ENCODE measurements at regions not wholly inside any gene's neighbourhood (a gene's known extent, or its start where the extent isn't known, plus 50 kb on each side); places are given as distances from the start of the nearest gene placed in this dataset.

- ChIA-PET POLR2A (ENCODE audit: partially characterized antibody) (interaction anchor here (1.1 kb wide), 2 partner anchors 15 to 33 kb away, joined by 3 read pairs; no protein-coding TSS in a partner anchor), CTCF (ENCODE audit: partially characterized antibody) (interaction anchor here (1.0 to 1.6 kb wide), 3 partner anchors 10 to 28 kb away, joined by 3 to 8 read pairs (median 3); no protein-coding TSS in a partner anchor)
- H3K18ac ChIP-seq (ENCODE audit: extremely low read depth, low read length): no peak overlapping the region
- TF ChIP-seq KDM5A (IDR thresholded peaks at IDR 0.05; ENCODE audit: low read length) (no peak), SAP30 (IDR thresholded peaks at IDR 0.05; ENCODE audit: insufficient read depth, insufficient replicate concordance, low read length) (no peak), NRF1 (IDR thresholded peaks at IDR 0.05; ENCODE audit: low read depth, low read length) (no peak), SIRT6 (IDR thresholded peaks at IDR 0.05; ENCODE audit: low read length) (no peak), SIN3A (conservative IDR thresholded peaks at IDR 0.05 in 1 of 2, IDR thresholded peaks at IDR 0.05 in 1 of 2; ENCODE audit: low read depth in 1 of 2, low read length in 2 of 2) (no peak), EGR1 (IDR thresholded peaks at IDR 0.05; ENCODE audit: borderline replicate concordance, low read depth, low read length) (no peak), JUN (IDR thresholded peaks at IDR 0.05; ENCODE audit: low read depth, low read length) (no peak), SUZ12 (IDR thresholded peaks at IDR 0.05; ENCODE audit: low read length) (no peak), TCF12 (IDR thresholded peaks at IDR 0.05; ENCODE audit: low read depth, low read length) (no peak), MAFK (IDR thresholded peaks at IDR 0.05; ENCODE audit: low read depth, low read length) (no peak), BRCA1 (IDR thresholded peaks at IDR 0.05; ENCODE audit: low read depth, low read length) (no peak), SIX5 (IDR thresholded peaks at IDR 0.05; ENCODE audit: low read depth, low read length) (no peak)
- no peaks in the 10 kb centered on the region for H3K36me3 ChIP-seq (ENCODE audit: control insufficient read depth in 2 of 4, insufficient read depth in 4 of 4, low read length in 3 of 4)
- no peak overlapping the region for H4K91ac ChIP-seq (replicated peaks; ENCODE audit: insufficient read length, low read length)
- 93% methylated on average over 2 of the region's 2 CpGs; no CpG with 5 or more reads in 1 of the 2 experiments for WGBS, 2 experiments (ENCODE audit: extremely low coverage in 1 of 2, insufficient coverage in 1 of 2, insufficient read length in 1 of 2, insufficient replicate concordance in 2 of 2, low coverage in 1 of 2, low lambda C conversion rate in 2 of 2, missing lambda C conversion rate in 1 of 2)
- H3K23me2 ChIP-seq (ENCODE audit: low read depth, low read length): no peaks in the 10 kb centered on the region
- no peak overlapping the region for H3K14ac ChIP-seq (ENCODE audit: insufficient read length)
- no peak overlapping the region for H3K4me2 ChIP-seq (ENCODE audit: insufficient read depth in 1 of 2, low read depth in 2 of 2, low read length in 2 of 2)
- no peak overlapping the region for H2AK5ac ChIP-seq (ENCODE audit: low read depth, low read length)
- H2BK20ac ChIP-seq (ENCODE audit: low read length): no peak overlapping the region
- H3K9ac ChIP-seq (replicated peaks in 1 of 4; ENCODE audit: extremely low read depth in 1 of 4, low read depth in 3 of 4, low read length in 3 of 4): no peak overlapping the region
- H3K56ac ChIP-seq (replicated peaks; ENCODE audit: insufficient read length, low read depth, low read length): no peak overlapping the region
- no peak overlapping the region for H3K4me3 ChIP-seq (ENCODE audit: extremely low read depth in 1 of 4, insufficient read depth in 2 of 4, low read depth in 3 of 4, low read length in 4 of 4)
- no peak overlapping the region for H3K4ac ChIP-seq (replicated peaks; ENCODE audit: insufficient read length, low read depth, low read length)
- H2AFZ ChIP-seq (ENCODE audit: low read length): no peak overlapping the region
- H3K4me1 ChIP-seq (replicated peaks in 1 of 4; ENCODE audit: control insufficient read depth in 3 of 4, insufficient read depth in 4 of 4, low read length in 3 of 4): peaks cover 0 to 3% (median 0%) of the 10 kb centered on the region in 4 experiments; a peak in 1 of 7 replicates
- no peak overlapping the region for H2BK15ac ChIP-seq (ENCODE audit: low read length)
- H2BK120ac ChIP-seq (replicated peaks; ENCODE audit: low read depth, low read length): no peak overlapping the region
- H3K23ac ChIP-seq (ENCODE audit: insufficient read length): no peak overlapping the region
- H2BK5ac ChIP-seq (ENCODE audit: low read depth, low read length): no peak overlapping the region
- no peak overlapping the region for H4K5ac ChIP-seq (ENCODE audit: insufficient read length, low read depth, low read length)
- no peaks in the 10 kb centered on the region for H3K79me1 ChIP-seq (ENCODE audit: low read depth, low read length)
- FAIRE-seq: no peak
- H3K27me3 ChIP-seq (replicated peaks in 1 of 4; ENCODE audit: control insufficient read depth in 3 of 4, extremely low read depth in 1 of 4, insufficient read depth in 3 of 4, low read length in 3 of 4): no peaks in the 10 kb centered on the region
- no peak for DNase-seq (ENCODE audit: low read depth in 1 of 2, low spot score in 2 of 2)
- no peak overlapping the region for H3K27ac ChIP-seq (ENCODE audit: low read depth, low read length)
- H2BK12ac ChIP-seq (ENCODE audit: low read depth, low read length): no peak overlapping the region
- H4K20me1 ChIP-seq (replicated peaks in 1 of 2; ENCODE audit: control insufficient read depth in 1 of 2, insufficient read depth in 2 of 2, low read length in 2 of 2): no peaks in the 10 kb centered on the region
- no peaks in the 10 kb centered on the region for H3K79me2 ChIP-seq (ENCODE audit: control insufficient read depth in 1 of 2, insufficient read depth in 2 of 2, low read length in 2 of 2)
- H3K9me3 ChIP-seq (ENCODE audit: insufficient read depth in 2 of 2, low read depth in 1 of 2, low read length in 1 of 2): no peaks in the 10 kb centered on the region
- H4K8ac ChIP-seq (ENCODE audit: extremely low read depth, insufficient read depth, low read length): no peak overlapping the region
Observed at GRCh38 chr3:150330174-150330573, 77.9 kb upstream of the TSC22D2 start.
